HG03175 (cell line): ENCODE measurements at regions not wholly inside any gene's neighbourhood (a gene's known extent, or its start where the extent isn't known, plus 50 kb on each side); places are given as distances from the start of the nearest gene placed in this dataset.
"Not testable (repeated sequence)": the region's sequence is repeated elsewhere in the genome, so short reads cannot be mapped to it uniquely, and the experiment has no call there.

Experiments used
- ATAC-seq: cut with Tn5 transposase; IDR thresholded peaks from one replicate; pipeline ENCODE4 v1.9.1; 2021; ENCODE audit warnings: mild to moderate bottlenecking, moderate library complexity; ENCODE audit not compliant: unreplicated experiment

DNA sequence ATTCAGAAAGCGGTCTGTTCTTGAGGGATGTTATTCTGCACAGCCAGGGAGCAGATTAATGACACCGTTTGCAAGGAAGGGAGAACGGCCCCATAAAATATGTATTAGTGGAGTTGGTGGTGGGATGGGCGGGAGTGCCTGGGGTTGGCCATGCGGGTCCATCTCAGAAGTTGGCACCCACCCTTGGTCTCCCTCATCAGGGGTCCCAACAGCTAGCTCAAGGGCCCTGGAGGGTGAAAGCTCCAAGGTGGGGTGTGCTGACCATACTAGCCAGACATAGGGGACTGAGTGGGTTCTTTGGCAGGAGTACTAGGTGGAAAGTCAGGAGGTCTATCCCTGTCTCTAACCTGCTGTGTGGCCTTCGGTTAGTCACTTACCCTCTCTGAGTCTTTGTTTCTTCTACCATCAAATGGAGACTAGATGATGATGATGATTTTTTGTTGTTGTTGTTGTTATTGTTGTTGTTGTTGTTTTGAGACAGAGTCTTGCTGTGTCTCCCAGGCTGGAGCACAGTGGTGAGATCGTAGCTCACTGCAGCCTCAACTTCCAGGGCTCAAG is 83.2 kb upstream of the BRD7 start:
- no peak for ATAC-seq

DNA sequence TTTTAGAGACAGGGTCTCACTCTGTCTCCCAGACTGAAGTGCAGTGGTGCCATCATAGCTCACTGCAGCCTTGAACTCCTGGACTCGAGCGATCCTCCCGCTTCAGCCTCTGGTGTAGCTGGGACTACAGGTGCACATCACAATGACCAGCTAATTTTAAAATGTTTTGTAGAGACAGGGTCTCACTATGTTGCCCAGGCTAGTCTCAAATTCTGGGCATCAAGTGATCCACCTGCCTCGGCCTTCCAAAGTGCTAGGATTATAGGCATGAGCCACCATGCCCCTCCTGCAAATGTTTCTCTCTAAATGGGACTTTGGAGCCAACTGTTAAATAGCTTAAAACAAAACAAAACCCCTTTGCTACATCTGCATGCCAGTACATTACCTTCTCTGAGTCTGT is 82.2 kb upstream of the BRD7 start:
- no peak for ATAC-seq

DNA sequence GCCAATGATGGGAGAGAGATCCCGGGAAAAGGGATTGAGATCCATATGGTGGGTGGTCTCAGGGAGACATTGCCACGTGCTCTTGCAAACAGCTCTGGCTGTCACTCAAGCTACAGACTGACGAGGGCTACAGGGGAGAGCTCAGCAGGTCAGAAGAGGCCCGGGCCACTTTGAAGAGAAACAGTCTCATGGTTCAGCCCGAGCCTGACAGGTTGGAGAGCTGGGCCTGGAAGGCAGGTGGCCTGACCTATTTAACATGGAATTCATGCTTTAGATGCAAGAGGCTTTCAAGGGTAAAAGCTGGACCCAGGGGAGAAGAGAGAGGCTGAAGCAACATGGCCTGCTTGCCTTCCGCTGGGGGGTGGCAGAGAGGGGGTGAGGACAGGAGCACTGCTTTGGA is 81.0 kb upstream of the BRD7 start:
- ATAC-seq = no peak

DNA sequence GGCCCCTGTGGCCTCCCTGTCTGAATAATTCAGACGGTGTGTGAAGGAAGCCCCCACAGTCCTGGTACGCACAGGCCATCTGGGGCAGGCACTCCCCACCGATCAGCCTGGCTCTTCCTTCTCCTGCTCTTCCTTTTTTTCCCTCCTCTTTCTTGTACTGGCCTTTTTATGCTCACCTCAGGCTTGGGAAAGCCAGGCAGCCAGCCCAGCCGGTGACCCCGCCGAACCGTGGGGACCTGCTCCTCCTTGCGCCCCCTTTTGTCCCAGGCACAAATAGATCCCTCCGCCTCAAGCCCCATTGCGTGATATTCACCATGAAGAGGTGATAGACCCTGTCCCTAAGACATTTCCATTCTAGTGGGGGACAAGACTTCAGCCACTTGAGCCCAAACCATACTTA is 80.2 kb upstream of the BRD7 start:
- ATAC-seq = no peak

DNA sequence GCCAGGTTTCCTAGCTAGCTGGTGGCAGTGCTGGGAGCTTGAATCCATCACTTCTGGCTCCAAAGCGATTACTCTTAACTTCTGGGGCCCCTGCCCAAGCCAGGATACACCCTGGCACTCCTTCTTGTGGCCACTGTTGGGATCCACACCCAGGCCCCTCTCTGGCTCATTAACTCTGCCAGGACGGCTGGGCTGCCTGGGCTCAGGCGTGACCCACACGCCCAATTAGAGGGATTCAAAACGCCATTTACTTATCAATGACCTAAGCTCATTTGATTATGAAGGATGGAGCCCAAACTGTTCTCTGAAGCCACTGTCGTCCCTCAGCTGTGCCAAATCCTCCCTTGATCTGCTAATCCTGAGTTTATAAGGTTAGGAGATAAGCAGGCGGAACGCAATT is 79.7 kb upstream of the BRD7 start:
- ATAC-seq = no peak

DNA sequence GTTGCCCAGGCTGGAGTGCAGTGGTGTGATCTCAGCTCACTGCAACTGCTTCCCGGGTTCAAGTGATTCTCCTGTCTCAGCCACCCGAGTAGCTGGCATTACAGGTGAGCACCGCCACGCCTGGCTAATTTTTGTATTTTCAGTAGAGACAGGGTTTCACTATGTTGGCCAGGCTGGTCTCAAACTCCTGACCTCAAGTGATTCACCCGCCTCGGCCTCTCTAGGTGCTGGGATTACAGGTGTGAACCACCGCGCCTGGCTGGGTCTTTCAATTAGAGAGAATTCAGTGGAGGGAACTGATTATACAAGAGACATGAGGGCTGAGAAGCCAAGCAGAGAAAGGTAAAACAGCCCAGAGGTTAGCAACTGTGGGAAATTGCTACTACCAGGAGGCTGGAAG is 78.6 kb upstream of the BRD7 start:
- ATAC-seq = not testable (repeated sequence)

DNA sequence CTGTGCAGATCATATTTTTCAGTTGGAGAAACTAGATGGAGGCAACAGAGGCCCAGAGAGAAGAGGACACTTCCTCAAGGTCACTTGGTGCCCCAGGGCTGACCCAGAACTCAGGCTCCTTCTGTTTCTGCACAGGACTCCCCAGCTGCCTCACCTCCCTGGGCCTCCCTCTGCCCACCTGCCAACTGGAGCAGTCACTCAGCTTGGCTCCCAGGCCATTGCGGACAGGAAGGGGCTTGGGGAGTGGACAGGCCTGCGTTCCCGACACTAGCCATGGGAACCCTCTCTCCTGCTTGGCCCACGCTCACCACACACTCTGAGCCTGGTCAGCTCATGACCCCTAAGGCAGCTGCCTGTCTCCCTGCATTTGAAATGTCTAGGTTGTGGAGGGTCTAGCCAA is 78.1 kb upstream of the BRD7 start:
- ATAC-seq = no peak

DNA sequence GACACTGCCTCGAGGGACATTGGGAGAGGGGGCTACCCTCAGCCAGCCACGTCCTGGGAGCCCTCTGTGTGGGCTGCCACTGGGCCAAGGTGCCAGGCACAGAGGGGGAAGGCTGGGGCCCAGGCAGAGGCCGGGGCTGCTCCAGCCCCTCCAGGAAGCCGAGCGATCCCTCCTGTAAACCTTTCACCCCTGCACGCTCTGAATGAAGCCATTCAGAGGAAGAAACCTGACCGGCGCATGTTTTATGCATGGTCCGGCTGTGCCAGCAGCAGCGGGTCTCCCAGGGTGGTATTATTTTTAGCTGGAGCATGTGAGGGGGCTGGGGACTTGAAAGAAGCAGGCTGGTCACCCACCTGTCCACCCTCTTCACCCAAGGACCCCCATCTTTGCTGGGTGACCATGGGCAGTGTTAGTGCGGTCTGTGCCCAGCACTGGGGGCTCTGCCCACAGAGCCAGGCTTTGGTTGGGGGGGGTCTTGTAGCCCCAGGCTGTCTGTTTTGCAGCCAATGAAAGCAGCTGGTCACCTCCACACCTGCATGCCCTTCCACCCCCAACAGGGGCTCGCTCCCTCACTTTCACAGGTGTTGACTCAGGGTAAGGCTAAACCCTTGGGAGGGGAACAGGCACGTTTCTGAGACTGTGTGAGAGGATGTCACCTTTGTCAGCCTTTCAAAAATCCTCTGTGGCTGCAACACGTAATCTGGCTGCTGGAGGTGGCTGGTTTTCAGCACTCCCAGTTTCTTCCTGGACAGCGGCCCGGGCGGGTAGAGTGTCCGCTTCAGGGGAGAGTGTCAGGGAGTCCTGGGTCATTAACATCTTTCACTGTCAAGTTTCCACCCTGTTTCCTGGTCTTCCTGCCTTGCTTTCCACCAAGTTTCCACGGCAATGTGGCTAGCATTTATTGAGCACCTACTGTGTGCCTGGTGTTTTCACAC is 77.1 kb upstream of the BRD7 start:
- ATAC-seq = no peak

DNA sequence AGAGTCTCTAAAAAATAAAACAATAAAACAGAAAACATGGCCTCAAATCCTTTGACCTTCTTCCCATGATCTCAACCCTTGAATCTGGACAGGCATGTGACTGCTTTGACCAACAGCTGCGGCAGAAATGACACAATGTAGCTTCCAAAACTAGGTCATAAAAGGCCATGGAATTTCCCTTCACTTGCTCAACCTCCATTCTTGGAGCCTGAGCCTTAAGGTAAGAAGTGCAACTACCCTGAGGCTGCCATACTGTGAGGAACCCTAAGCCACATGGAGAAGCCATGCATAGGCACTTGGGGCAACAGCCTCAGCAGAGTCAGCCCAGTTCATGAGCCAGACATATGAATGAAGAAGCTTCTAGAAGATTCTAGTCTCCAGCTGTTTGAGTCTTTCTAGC is 75.7 kb upstream of the BRD7 start:
- ATAC-seq = no peak

DNA sequence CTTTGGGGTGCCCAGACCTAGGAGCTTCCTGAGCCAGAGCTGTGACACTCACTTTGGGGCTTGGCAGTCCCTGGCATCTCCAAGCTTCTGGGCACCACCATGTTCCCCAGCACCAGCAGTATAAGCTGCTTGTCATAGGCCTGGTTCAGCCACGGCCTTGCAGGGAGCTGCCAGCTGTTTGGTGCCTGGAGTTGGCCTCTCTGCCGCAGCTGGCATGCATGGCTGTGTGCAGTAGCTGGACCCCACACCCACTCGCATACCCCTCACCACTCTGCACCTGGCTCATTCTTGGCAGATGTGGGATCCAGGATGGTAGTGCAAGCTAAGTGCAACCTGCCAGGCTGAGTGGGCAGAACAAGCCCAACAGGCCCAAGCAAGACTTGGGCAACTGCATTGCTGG is 73.4 kb upstream of the BRD7 start:
- no peak for ATAC-seq

DNA sequence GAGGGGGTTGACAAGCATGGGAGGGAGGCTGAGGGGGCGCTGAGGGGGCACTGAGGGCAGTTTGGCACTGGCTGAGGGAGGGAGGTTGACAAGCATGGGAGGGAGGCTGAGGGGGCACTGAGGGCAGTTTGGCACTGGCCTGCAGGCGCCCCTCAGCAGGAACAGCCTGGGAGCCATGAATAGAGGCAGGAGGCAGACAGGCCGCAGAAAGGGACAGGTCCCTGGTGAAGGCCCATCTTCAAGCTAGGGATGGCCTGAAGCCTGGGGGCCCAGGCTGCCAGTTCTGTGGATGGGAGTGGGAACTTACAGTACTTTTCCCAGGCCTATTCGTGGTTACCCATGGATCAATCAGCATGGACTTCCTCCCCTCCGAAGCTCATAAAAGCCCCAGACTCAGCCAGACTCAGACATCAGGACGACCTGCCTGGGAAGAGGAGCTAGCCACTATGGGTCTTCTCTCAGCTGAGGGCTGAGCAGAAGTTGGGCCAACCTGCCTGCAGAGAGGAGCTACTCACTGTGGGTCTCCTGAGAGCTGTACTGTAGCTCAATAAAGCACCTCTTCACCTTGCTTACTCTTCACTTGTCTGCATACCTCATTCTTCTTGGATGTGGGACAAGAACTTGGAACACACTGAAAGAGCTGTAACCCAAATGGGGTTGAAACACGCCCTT is 72.8 kb upstream of the BRD7 start:
- no peak for ATAC-seq

DNA sequence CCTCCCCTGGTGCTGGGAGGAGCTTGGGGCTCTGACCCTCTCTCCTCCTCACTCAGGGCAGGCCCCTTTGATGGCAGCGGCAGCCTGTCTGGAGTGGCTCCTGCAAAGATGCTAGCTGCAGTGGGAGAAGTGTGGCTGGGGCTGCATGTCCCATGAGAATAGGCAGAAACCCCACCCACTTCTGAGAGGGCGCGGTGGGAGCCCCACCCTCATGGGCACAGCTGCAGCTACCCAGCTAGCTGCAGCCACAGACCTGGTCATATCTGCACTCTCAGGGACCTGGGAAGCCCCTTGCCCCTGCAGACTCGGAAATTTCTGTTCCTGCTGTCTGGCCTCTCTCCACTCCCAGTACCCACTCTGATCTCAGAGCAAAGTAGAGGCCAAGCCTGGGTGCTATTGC is 72.2 kb upstream of the BRD7 start:
- ATAC-seq = no peak

DNA sequence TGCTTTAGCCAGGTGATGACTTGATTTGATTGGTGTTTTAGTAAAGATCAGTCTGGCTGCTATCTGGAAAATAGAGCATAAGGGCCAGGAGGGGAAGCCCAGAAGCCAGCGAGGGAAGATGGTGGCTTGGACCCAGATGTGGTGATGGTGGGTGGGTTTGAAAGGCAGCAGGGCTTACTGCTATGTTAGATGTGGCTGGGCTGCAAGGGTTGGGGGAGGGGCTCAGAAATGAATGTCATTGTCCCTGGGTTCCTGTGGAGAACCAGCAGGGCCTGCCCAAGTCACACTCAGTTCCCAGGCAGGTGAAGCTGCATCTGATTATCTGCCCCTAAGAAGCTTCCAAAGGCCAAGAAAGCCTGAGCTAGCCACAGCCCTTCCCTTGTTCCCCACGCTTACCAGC is 71.7 kb upstream of the BRD7 start:
- no peak for ATAC-seq

DNA sequence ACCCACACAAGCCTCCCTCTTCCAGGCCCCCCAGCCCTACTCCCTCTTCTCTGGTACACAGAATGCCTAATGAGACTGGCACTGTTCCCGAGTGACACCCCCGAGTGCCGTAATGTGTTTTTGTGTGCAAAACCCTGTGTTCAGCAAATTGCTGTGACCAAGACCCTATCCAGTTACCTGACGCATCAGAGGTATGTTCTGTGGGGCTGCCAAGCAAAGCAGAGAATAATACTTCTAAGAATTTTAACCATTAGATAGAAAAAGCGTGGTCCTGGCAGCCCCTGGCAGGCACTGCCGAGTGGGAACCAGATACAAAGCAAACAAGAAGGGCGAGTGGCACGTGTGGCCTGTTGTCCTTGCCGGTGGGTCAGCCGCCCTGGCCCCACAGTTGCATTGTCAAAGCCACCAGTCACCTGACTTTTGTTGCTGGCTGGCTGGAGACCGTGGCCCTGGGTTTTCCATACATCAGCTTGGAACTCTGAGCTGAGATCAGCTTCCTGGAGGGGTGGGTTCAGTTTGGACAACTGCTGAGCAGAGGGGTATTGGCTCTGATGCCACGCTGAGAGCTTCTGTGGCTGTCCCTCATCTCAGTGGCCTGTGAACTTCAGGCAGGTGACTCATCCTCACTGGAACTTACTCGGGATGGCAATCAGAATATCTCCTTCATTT is 69.1 kb upstream of the BRD7 start:
- no peak for ATAC-seq

DNA sequence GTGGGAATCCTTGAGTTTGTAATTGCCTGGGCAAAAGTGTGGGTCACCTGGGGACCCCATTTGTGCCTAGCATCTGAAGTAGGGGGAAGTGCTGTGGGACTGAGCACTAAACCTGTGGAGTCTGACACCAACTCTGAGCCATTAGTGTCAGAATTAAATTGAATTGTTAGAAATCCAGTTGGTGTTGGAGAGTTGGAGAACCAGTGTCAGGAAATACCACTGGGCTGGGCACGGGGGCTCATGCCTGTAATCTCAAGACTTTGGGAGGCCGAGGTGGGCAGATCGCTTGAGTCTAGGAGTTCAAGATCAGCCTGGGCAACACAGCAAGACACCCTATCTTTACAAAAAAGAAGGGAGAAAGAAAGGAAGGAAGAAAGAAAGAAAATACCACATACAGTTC is 67.5 kb upstream of the BRD7 start:
- no peak for ATAC-seq

DNA sequence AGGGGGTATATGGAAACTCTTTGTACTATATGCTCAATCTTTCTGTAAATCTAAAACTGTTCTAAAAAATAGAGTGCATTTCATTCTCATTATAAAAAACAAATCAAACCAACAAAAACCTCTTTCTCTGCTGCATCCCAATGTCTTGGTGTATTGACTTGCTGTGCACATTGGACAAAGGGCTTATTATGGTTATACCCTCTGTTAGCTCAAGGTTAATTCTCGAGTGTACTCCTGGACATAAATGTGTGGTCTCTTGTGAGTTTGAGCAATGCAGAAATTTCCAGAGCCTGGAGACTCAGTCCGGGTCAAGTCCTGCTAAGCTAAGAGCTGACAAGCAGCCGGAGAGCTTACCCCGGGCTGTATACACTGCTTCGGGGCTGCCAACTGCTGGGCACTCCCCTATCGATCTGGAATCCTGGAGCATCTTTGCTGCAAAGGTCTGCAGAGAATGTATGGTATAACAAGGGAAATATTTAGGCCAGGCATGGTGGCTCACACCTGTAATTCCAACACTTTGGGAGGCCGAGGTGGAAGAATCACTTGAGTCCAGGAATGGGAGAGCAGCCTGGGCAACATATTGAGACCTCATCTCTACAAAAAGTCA is 66.2 kb upstream of the BRD7 start:
- ATAC-seq = no peak

DNA sequence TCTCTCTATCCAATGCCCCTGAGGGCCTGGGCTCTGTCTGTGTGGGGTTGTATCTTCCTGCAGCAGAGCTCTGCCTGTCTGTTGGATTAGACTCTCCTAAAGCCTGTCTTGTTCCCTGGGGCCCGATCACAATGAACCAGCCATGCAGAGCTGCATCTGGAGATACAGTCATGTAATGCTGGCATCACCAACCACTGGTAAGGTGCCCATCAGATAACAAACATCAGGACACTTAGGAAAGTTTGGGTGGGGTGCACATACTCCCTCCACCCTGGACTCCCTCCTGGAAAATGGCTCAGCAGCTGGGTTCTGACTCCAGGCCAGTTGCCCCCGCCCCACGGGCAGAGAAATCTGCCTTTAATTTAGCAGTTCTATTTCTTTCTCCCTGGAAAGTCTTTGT is 61.3 kb upstream of the BRD7 start:
- ATAC-seq = no peak

DNA sequence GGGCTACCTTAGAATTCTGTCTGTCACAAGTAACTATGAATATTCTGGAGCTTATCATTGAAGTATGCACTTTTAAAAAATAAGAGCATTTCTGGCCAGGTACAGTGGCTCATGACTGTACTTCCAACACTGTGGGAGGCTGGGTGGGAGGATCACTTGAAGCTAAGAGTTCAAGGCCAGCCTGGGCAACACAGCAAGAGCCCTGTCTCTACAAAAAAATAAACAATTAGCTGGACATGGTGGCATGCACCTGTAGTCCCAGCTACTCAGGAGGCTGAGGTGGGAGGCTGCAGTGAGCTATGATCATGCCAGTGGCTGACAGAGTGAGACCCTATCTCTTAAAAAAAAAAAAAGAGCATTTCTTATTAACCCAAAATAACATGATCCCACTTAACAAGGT is 60.0 kb upstream of the BRD7 start:
- ATAC-seq = no peak

DNA sequence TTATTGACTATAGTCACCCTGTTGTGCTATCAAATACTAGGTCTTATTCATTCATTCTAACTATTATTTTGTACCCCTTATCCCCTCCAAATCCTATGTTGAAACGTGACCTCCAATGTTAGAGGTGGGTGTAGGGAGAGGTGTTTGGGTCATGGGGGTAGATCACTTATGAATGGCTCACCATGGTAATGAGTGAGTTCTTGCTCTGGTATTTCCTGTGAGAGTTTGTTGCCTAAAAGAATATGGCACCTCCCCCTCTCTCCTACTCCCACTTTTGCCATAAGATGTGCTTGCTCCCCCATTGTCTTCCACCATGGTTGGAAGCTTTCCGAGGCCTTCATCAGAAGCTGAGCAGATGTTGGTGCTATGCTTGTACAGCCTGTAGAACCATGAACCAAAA is 59.3 kb upstream of the BRD7 start:
- ATAC-seq = no peak

DNA sequence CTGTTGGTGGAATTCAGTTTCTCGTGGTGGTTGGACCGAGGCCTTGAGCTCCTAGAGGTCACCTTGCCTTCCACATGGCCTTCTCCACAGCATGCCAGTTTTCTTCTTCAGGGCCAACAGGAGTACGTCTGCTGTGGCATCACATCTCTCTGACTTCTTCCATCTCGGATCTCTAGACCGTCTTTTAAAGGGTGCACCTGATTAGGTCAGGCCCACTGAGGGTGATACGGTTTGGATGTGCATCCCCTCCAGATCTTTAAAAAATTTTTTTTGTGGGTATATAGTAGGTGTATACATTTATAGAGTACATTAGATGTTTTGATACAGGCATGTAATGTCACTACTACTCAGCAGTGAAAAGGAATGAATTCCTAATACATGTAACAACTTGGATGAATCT is 58.3 kb upstream of the BRD7 start:
- ATAC-seq = no peak

DNA sequence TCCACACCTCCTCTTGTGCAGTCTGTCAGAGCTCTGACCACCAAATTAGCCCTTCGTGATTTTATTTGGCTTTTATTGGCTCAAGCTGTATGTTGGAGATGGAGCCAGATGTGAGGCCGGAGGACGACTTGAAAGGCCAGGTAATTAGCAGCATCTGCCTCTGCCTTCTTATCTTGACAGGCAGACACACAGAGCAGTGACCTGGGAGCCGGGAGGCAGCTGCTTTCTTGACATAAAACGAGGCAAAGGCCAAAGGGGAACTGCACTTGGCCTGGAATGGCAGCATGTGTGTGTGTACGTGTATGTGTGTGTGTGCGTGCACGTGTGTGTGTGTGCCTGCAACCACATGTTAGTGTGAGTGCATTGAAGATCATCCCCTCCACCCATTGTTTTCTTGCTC is 56.9 kb upstream of the BRD7 start:
- ATAC-seq = no peak
